Ovary (tissue), 7 donors: ENCODE measurements at regions not wholly inside any gene's neighbourhood (a gene's known extent, or its start where the extent isn't known, plus 50 kb on each side); places are given as distances from the start of the nearest gene placed in this dataset.

ENCODE experiments used
- DNase-seq, 5 donors: peaks; one replicate each; pipeline ENCODE4 v3.0.0-alpha.2; 2019 to 2020
- H3K27ac ChIP-seq, 2 donors: fragments of 200-600 bp; one replicate each; pipeline versions ENCODE4 v1.5.1 to v1.8.0; 2019 to 2022
- H3K27me3 ChIP-seq: fragments of 200-600 bp; one replicate; pipeline ENCODE4 v1.8.0; 2022
- H3K36me3 ChIP-seq: fragments of 200-600 bp; sonication (generic); one replicate; pipeline ENCODE4 v1.5.1; 2019
- H3K4me1 ChIP-seq: one replicate; pipeline ENCODE4 v1.8.1; 2013; ENCODE audit warnings: mild to moderate bottlenecking, moderate library complexity; ENCODE audit not compliant: insufficient read depth
- H3K4me3 ChIP-seq: fragments of 200-600 bp; sonication (generic); one replicate; pipeline ENCODE4 v1.5.1; 2017
- H3K9me3 ChIP-seq, 2 donors: fragments of 200-600 bp in 1 of 2; sonication (generic) in 1 of 2; one replicate each; pipeline versions ENCODE4 v1.5.1 to v1.8.1; 2013 to 2019; ENCODE audit warnings: mild to moderate bottlenecking in 1 of 2, moderate library complexity in 1 of 2
- CTCF ChIP-seq, 3 donors: fragments of 450-650 bp in 2 of 3; fragments of 200-600 bp in 1 of 3; IDR thresholded peaks; one replicate each; pipeline versions ENCODE4 v1.5.1 to v1.8.0; 2016 to 2022; ENCODE audit warnings: antibody characterized with exemption in 3 of 3, mild to moderate bottlenecking in 1 of 3
- EP300 ChIP-seq: sonication (generic); formaldehyde crosslinking; IDR thresholded peaks from one replicate; pipeline ENCODE4 v1.6.1; 2017; ENCODE audit warnings: antibody characterized with exemption
- POLR2A ChIP-seq: fragments of 450-650 bp; IDR thresholded peaks from one replicate; pipeline ENCODE4 v1.6.1; 2017; ENCODE audit warnings: antibody characterized with exemption, mild to moderate bottlenecking, moderate library complexity
- WGBS, 3 donors: extraction: QIAGEN DNeasy Blood & Tissue Kit in 1 of 3; methylation state at CpG; one replicate each; pipeline versions ENCODE4 v1.1.5 to v1.1.7; 2013 to 2017; 5-methylcytosine and 5-hydroxymethylcytosine counted together
- intact Hi-C, 4 donors: fragments of 100-400 bp; cut with DNase I; formaldehyde crosslinking; loops; one replicate each; pipeline versions ENCODE4 v1.11.0 to v1.15.1; 2022 to 2023
- donor health status: DM: no; HTN: no; CAD: no; lungs with moderate emphysema.
- donor health status: DM: no; HTN: no; CAD: no.
- donor health status: Bipolar disorder and iron deficiency.
- donor health status: DM: no; HTN: no; CAD: no.
- donor health status: DM: yes; HTN: yes; CAD: no.

DNA sequence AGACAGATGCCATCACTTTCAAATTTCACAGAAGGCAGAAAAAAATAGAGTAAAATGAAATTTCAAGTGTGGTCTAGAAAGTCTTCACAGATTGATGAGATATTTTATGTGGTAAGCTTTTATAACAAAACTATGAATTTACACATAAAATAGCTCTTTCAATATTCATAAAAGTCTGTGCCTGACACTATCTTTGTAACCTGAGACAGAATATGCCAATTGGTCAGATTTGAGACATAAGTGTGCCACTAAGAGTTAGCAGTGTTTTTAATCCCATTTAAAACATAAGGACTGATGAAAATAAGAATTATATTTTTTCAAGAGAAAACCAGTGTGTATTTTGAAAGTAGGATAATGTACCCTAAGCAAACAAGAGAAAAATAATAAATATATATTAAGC is 769.5 kb upstream of the LUZP2 start:
- no peaks in the 10 kb centered on the region for H3K9me3 ChIP-seq
- H3K27ac ChIP-seq = no peak overlapping the region
- no peak for DNase-seq
- H3K36me3 ChIP-seq = no peaks in the 10 kb centered on the region
- H3K27me3 ChIP-seq = no peaks in the 10 kb centered on the region
- H3K4me3 ChIP-seq = no peak overlapping the region
- H3K4me1 ChIP-seq = no peaks in the 10 kb centered on the region
- no peak for TF ChIP-seq CTCF (IDR thresholded peaks at IDR 0.05)
- TF ChIP-seq POLR2A = no peak
- no peak for TF ChIP-seq EP300
- intact Hi-C loops = no loop called here

- H3K9me3 ChIP-seq = no peaks in the 10 kb centered on the region
- H3K27ac ChIP-seq = no peak overlapping the region
- no peak for DNase-seq
- TF ChIP-seq POLR2A (no peak), EP300 (no peak), CTCF (IDR thresholded peaks at IDR 0.05) (no peak)
- no peaks in the 10 kb centered on the region for H3K36me3 ChIP-seq
- H3K4me3 ChIP-seq = no peak overlapping the region
- 36 to 53% (median 49%) methylated on average over 2 of the region's 2 CpGs for WGBS, 3 donors
- intact Hi-C loops = no loop called here
- H3K27me3 ChIP-seq = no peaks in the 10 kb centered on the region
- no peaks in the 10 kb centered on the region for H3K4me1 ChIP-seq
Observed at GRCh38 chr11:23727794-23728193, 769.1 kb upstream of the LUZP2 start.

DNA sequence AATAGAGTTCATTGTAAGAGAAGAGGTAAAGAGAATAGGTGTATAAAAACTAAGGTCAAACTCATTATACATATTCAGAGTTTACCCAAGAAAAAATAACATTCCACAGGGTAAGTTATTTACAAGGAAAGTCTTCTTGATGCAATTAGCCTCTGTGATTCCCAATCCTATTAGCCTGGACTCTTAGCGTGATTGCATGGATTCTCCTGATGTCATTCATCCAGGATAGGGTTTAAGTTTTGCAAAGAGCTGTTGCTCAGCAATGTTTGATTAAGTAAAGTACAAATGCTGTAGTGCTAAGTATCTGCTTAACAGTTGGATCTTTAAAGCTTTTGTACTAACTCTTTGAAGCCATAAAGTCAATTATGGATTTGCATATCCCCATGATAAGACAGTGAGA is 767.8 kb upstream of the LUZP2 start:
- Histone ChIP-seq H3K27ac (no peak overlapping the region), H3K9me3 (no peaks in the 10 kb centered on the region), H3K27me3 (no peaks in the 10 kb centered on the region), H3K4me1 (no peaks in the 10 kb centered on the region), H3K36me3 (no peaks in the 10 kb centered on the region), H3K4me3 (no peak overlapping the region)
- intact Hi-C loops = no loop called here
- no peak for DNase-seq
- TF ChIP-seq CTCF (IDR thresholded peaks at IDR 0.05) = no peak
- TF ChIP-seq POLR2A = no peak
- no peak for TF ChIP-seq EP300
- 88 to 100% (median 89%) methylated on average over 1 of the region's 1 CpG for WGBS, 3 donors

DNA sequence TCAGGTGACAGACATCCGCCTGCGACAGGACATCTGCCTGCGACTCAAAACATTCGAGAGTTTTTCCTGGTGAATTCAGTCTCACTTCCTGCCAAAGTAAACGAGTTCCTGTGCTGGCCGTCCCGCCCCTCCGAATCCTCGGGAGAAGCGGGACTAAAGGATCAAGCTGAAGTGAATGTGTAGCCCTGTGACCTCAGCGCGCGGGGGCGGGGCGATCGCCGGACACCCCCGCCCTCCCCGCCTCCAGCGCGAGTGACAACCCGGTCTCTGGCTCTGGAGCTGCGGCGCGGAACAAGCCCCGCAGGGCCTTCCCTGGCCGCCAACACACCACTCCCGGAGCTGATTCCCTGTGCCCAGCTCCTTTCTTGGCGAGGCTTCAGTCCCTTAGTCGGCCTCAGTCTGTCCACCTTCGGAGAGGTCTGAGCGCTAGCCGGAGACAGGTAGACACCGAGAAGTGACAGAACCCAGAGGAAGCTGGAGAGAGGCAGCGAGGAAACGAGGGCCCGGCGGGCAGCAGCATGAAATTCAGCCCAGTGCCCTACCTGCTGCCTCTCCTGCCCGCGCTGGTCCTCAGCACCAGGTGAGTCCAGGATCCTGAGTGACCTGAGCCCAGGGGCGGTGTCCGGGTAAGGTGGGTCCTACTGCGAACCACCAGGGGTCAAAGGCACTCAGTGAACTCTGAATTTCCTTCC is 766.4 kb upstream of the LUZP2 start:
- no peak overlapping the region for H3K4me3 ChIP-seq
- intact Hi-C loops = no loop called here
- DNase-seq = no peak
- WGBS, 3 donors = 91 to 97% (median 95%) methylated on average over 43 of the region's 43 CpGs
- H3K27me3 ChIP-seq = no peaks in the 10 kb centered on the region
- no peaks in the 10 kb centered on the region for H3K9me3 ChIP-seq
- no peaks in the 10 kb centered on the region for H3K4me1 ChIP-seq
- no peak overlapping the region for H3K27ac ChIP-seq
- H3K36me3 ChIP-seq = no peaks in the 10 kb centered on the region
- no peak for TF ChIP-seq POLR2A
- no peak for TF ChIP-seq CTCF (IDR thresholded peaks at IDR 0.05)
- no peak for TF ChIP-seq EP300
